ENCODE measurements at regions not wholly inside any gene's neighbourhood (a gene's known extent, or its start where the extent isn't known, plus 50 kb on each side); places are given as distances from the start of the nearest gene placed in this dataset.
A peak's percentile ranks its signal among the peaks of the same experiment; 100 is the strongest.

DNA sequence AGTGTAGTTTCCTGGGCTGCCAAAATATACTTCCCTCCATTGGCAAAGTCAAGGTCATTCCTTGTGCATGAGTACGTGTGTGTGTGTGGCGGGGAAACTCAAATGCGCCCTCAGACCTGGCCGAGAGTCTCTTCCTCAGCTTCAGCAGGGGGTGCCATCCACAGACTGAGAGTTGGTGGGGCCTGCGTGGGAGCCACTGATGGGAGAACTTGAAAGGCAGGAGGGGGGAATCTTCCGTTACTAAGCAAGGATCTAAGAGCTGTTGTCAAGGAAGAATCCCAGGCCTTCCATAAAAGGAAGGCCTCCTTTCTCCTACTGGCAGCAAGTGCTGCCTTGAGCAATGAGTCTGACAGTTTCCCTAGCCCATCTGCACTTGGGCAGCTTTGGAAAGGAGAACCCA, 274.9 kb downstream of the EMP1 start:
- Histone ChIP-seq H3K27ac (replicated peaks) (no peak overlapping the region), H3K9me3 (replicated peaks) (no peaks in the 10 kb centered on the region), H3K36me3 (no peaks in the 10 kb centered on the region), H3K4me3 (no peak overlapping the region), H3K4me1 (no peaks in the 10 kb centered on the region), H3K27me3 (ENCODE audit: low read depth) (peaks cover 58% of the 10 kb centered on the region)
- TF ChIP-seq, protein P1, sequence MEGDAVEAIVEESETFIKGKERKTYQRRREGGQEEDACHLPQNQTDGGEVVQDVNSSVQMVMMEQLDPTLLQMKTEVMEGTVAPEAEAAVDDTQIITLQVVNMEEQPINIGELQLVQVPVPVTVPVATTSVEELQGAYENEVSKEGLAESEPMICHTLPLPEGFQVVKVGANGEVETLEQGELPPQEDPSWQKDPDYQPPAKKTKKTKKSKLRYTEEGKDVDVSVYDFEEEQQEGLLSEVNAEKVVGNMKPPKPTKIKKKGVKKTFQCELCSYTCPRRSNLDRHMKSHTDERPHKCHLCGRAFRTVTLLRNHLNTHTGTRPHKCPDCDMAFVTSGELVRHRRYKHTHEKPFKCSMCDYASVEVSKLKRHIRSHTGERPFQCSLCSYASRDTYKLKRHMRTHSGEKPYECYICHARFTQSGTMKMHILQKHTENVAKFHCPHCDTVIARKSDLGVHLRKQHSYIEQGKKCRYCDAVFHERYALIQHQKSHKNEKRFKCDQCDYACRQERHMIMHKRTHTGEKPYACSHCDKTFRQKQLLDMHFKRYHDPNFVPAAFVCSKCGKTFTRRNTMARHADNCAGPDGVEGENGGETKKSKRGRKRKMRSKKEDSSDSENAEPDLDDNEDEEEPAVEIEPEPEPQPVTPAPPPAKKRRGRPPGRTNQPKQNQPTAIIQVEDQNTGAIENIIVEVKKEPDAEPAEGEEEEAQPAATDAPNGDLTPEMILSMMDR (IDR thresholded peaks at IDR 0.05; ENCODE audit: borderline replicate concordance) = no peak
- no peak for DNase-seq
- intact Hi-C loops (cut with micrococcal nuclease) = no loop called here

DNA sequence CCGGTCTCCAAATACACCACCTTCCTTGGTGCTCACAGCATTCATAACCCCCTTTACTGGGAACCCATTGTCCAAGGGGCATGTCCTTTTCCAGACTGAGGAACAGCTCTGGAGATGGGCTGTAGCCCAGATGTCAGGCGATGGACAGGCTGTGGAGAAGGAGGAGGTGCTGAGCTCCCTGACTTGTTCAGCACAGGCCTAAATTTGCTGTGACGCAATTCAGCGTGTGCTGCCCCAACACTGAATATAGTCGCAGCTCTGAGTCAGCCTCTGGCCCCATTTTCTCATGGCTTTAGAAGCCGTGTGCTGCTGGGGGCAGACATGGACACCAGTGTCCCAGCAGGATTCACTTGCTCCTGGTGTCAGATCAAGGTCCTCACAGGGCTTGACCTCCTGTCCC, 269.1 kb downstream of the EMP1 start:
- TF ChIP-seq, protein P1 (IDR thresholded peaks at IDR 0.05; ENCODE audit: borderline replicate concordance) = no peak
- H3K36me3 ChIP-seq = no peaks in the 10 kb centered on the region
- peak overlapping the region; percentile 63 for H3K27ac ChIP-seq (replicated peaks)
- no peaks in the 10 kb centered on the region for H3K9me3 ChIP-seq (replicated peaks)
- peak; percentile 49 for DNase-seq
- intact Hi-C loops (cut with micrococcal nuclease) = no loop called here
- H3K27me3 ChIP-seq (ENCODE audit: low read depth) = peaks cover 22% of the 10 kb centered on the region
- H3K4me1 ChIP-seq = no peaks in the 10 kb centered on the region
- no peak overlapping the region for H3K4me3 ChIP-seq

DNA sequence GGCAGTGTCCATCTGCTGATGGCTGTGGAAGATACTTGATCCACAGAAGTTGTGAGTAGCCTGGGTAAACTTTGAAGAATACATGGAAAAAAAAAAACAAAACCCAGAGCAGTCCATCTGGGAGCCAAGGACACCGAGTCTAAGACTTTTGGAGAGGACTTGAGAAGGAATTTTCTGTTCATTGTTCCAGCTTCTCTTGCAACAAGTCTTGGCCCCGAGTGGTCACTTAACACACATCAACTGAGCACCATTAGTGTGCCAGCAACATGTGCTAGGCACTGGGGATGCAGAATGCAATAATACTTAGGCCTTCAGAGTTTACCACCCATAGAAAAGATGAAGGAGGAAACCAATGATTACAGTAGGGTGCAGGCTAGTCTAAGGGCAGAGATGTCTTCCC, 266.7 kb downstream of the EMP1 start:
- peaks cover 14% of the 10 kb centered on the region for H3K27me3 ChIP-seq (ENCODE audit: low read depth)
- H3K36me3 ChIP-seq = no peaks in the 10 kb centered on the region
- TF ChIP-seq, protein P1 (IDR thresholded peaks at IDR 0.05; ENCODE audit: borderline replicate concordance) = no peak
- H3K4me1 ChIP-seq = no peaks in the 10 kb centered on the region
- no peak overlapping the region for H3K4me3 ChIP-seq
- intact Hi-C loops (cut with micrococcal nuclease) = no loop called here
- no peak overlapping the region for H3K27ac ChIP-seq (replicated peaks)
- no peaks in the 10 kb centered on the region for H3K9me3 ChIP-seq (replicated peaks)
- no peak for DNase-seq

DNA sequence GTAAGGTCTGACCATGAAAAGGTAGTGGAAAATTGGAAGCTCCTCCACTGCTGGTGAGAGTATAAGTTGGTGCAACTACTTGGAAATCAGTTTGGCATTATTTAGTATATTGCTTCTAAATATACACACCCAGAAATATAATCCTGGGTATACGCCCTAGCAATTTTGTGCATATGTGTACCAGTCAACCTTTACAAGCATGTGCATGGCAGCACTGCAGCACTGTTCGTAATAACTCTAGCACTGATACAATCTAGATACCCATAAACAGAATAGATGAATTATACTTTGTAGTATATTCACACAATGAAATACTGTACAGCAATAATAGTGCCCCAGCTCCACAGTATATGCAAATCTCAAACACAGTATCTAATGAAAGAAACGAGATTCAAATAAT, 265.9 kb downstream of the EMP1 start:
- no peaks in the 10 kb centered on the region for H3K4me1 ChIP-seq
- DNase-seq = no peak
- H3K27me3 ChIP-seq (ENCODE audit: low read depth) = peaks cover 7% of the 10 kb centered on the region
- TF ChIP-seq, protein P1 (IDR thresholded peaks at IDR 0.05; ENCODE audit: borderline replicate concordance) = no peak
- no peaks in the 10 kb centered on the region for H3K36me3 ChIP-seq
- no peak overlapping the region for H3K4me3 ChIP-seq
- H3K27ac ChIP-seq (replicated peaks) = no peak overlapping the region
- H3K9me3 ChIP-seq (replicated peaks) = no peaks in the 10 kb centered on the region
- intact Hi-C loops (cut with micrococcal nuclease) = no loop called here

DNA sequence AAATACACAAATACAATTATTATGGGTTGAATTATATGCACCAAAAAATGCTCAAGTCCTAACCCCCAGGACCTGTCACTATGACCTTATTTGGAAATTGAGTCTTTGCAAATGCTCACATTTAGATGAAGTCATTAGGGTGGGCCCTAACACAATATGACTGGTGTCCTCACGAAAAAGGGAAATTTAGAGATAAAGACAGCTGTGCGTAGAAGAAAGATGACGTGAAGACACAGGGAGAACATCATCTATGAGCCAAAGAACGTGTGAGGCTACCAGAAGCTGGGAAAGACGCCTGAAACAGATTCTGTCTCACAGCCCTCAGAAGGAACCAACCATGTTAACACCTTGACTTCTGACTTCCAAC, 259.2 kb downstream of the EMP1 start:
- Histone ChIP-seq H3K4me3 (no peak overlapping the region), H3K27ac (replicated peaks) (no peak overlapping the region), H3K27me3 (ENCODE audit: low read depth) (peaks cover 4% of the 10 kb centered on the region), H3K36me3 (no peaks in the 10 kb centered on the region), H3K4me1 (no peaks in the 10 kb centered on the region), H3K9me3 (replicated peaks) (no peaks in the 10 kb centered on the region)
- intact Hi-C loops (cut with micrococcal nuclease) = no loop called here
- TF ChIP-seq, protein P1 (IDR thresholded peaks at IDR 0.05; ENCODE audit: borderline replicate concordance) = no peak
- no peak for DNase-seq
